PC-3 (cell line): ENCODE measurements at regions not wholly inside any gene's neighbourhood (a gene's known extent, or its start where the extent isn't known, plus 50 kb on each side); places are given as distances from the start of the nearest gene placed in this dataset.

Experiments
- CTCF ChIP-seq: fragments of 300-600 bp; sonication (generic); conservative IDR thresholded peaks from 2 replicates; pipeline ENCODE4 v1.5.1; 2017; ENCODE audit warnings: antibody characterized with exemption, low read depth, mild to moderate bottlenecking, low read length
- EZH2phosphoT487 ChIP-seq: fragments of 300-600 bp; sonication (generic); IDR thresholded peaks from 2 replicates; pipeline ENCODE4 v1.6.1; 2018; ENCODE audit warnings: mild to moderate bottlenecking, antibody characterized with exemption, low read length, borderline replicate concordance

DNA sequence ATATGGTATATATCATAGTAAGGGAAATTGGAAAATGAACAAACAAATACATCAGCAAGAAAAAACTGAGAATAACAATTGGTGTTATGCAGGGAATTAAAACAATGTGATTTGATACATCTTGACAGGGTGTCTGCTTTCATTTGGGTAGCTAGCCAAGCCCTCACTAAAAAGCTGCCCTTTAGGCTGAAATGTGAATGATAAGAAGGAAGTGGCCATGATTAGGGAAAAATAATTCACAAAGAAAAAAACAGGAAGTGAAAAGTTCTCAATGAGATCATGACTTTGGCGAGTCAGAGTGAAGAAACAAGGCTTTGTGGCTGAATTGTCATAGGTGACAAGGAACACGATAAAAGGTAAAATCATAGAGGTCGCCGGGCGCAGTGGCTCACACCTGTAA, 675.8 kb upstream of the SLIT2 start:
- TF ChIP-seq CTCF (no peak), EZH2phosphoT487 (no peak)
